GM12878 (cell line): ENCODE measurements at regions not wholly inside any gene's neighbourhood (a gene's known extent, or its start where the extent isn't known, plus 50 kb on each side); places are given as distances from the start of the nearest gene placed in this dataset.

Experiments used
- CBFB ChIP-seq: IDR thresholded peaks from 2 replicates; pipeline ENCODE4 v1.6.1; 2016; ENCODE audit warnings: antibody characterized with exemption, low read depth
- TF ChIP-seq, protein P1 (sequence below): IDR thresholded peaks from 2 replicates; pipeline ENCODE4 v1.6.1; 2011; ENCODE audit warnings: borderline replicate concordance, low read depth, mild to moderate bottlenecking, moderate library complexity, mixed read lengths, low read length; ENCODE audit not compliant: insufficient read depth; ENCODE audit errors: extremely low read length

DNA sequence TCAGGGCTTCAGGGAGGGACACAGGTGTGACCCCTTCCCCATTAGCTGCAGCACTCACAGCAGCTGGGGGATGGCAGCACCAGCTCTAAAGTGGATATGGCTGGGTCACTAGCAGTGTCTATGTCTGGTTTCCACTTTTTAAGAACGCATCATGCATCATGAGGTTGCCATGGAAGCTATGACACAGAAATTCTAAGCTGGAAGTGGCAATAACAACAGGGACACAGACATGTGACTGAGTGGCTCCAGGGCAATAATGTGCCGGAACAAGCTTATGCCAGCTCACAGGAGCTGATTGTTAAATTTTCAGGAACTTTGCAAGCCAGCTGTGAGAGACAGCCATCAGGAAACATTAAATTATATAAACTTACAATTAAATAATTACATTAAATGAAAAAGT, 51.2 kb upstream of the NFASC start (continued):
- TF ChIP-seq CBFB: no peak
- TF ChIP-seq, protein P1, sequence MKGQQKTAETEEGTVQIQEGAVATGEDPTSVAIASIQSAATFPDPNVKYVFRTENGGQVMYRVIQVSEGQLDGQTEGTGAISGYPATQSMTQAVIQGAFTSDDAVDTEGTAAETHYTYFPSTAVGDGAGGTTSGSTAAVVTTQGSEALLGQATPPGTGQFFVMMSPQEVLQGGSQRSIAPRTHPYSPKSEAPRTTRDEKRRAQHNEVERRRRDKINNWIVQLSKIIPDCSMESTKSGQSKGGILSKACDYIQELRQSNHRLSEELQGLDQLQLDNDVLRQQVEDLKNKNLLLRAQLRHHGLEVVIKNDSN: no peak
